ENCODE measurements at regions not wholly inside any gene's neighbourhood (a gene's known extent, or its start where the extent isn't known, plus 50 kb on each side); places are given as distances from the start of the nearest gene placed in this dataset.

- H2AFZ ChIP-seq (ENCODE audit: low read depth, low read length) = no peak overlapping the region
- BruUV-seq (replicated peaks) = no TSS peak
- H3K4me1 ChIP-seq (replicated peaks in 1 of 2; ENCODE audit: control insufficient read depth in 2 of 2, insufficient read depth in 2 of 2, low read length in 2 of 2) = no peaks in the 10 kb centered on the region
- no peak for TF ChIP-seq ZFPM2 (CRISPR knock-in tag; IDR thresholded peaks at IDR 0.05)
- peak; percentile 5 for TF ChIP-seq RBM25 (IDR thresholded peaks at IDR 0.05; ENCODE audit: low read depth, low read length, severe bottlenecking)
- no peak for TF ChIP-seq KHSRP (IDR thresholded peaks at IDR 0.05)
- no peak for TF ChIP-seq ZNF780A (CRISPR knock-in tag; IDR thresholded peaks at IDR 0.05)
- FAIRE-seq = no peak
- ChIA-PET CTCF (ENCODE audit: low intra/inter-chr PET ratio) (no interaction called here), POLR2A (no interaction called here)
- H3K9me1 ChIP-seq (ENCODE audit: control insufficient read depth, insufficient read depth, low read length) = no peaks in the 10 kb centered on the region
- H3K4me2 ChIP-seq (ENCODE audit: insufficient read depth, low read length) = no peak overlapping the region
- H3K4me3 ChIP-seq = no peak overlapping the region
- no peak for ATAC-seq
- H3K36me3 ChIP-seq (ENCODE audit: control insufficient read depth, insufficient read depth, low read length) = no peaks in the 10 kb centered on the region
- no peaks in the 10 kb centered on the region; a peak in 1 of 5 replicates for H3K27me3 ChIP-seq (ENCODE audit: control insufficient read depth in 2 of 2, insufficient read depth in 2 of 2, low read length in 2 of 2)
- no peaks in the 10 kb centered on the region for H3K79me2 ChIP-seq (ENCODE audit: control insufficient read depth, insufficient read depth, low read length)
- in situ Hi-C loops (cut with MboI) = loop anchor here (25.0 kb wide), 1 partner anchor 1394 kb away; no protein-coding TSS in a partner anchor
- intact Hi-C loops (cut with micrococcal nuclease) = no loop called here
- no peak for DNase-seq (ENCODE audit: extremely low read depth in 1 of 4, low spot score in 3 of 4)
- H3K27ac ChIP-seq (ENCODE audit: extremely low read depth, low read depth, low read length) = no peak overlapping the region
- H3K9me3 ChIP-seq (replicated peaks; ENCODE audit: control insufficient read depth, insufficient read depth, low read depth, low read length) = no peaks in the 10 kb centered on the region
- no peak overlapping the region for H3K9ac ChIP-seq (ENCODE audit: insufficient read depth in 1 of 2, low read depth in 2 of 2, low read length in 2 of 2)
- H4K20me1 ChIP-seq (replicated peaks; ENCODE audit: control insufficient read depth, insufficient read depth, low read length) = no peaks in the 10 kb centered on the region
- WGBS (ENCODE audit: insufficient coverage, low coverage, missing lambda C conversion rate) = 0% methylated on average over 5 of the region's 5 CpGs
Observed at GRCh38 chr14:61893371-61893940, 131.2 kb downstream of the SNAPC1 start.

GRCh38 chr14:61894452-61895077 is 132.3 kb downstream of the SNAPC1 start:
- DNase-seq (ENCODE audit: extremely low read depth in 1 of 4, low spot score in 3 of 4) (peak; percentile 40 to 63 (median 50)), ATAC-seq (peak; percentile 88), FAIRE-seq (peak; percentile 67)
- no peaks in the 10 kb centered on the region for H3K79me2 ChIP-seq (ENCODE audit: control insufficient read depth, insufficient read depth, low read length)
- in situ Hi-C loops (cut with MboI) = loop anchor here (25.0 kb wide), 1 partner anchor 1393 kb away; no protein-coding TSS in a partner anchor
- intact Hi-C loops (cut with micrococcal nuclease) = loop anchor here (1.0 kb wide), 1 partner anchor 233 kb away; no protein-coding TSS in a partner anchor
- no peaks in the 10 kb centered on the region for H4K20me1 ChIP-seq (replicated peaks; ENCODE audit: control insufficient read depth, insufficient read depth, low read length)
- no peak overlapping the region for H3K27ac ChIP-seq (ENCODE audit: extremely low read depth, low read depth, low read length)
- H3K9me1 ChIP-seq (ENCODE audit: control insufficient read depth, insufficient read depth, low read length) = no peaks in the 10 kb centered on the region
- no peaks in the 10 kb centered on the region; a peak in 1 of 5 replicates for H3K27me3 ChIP-seq (ENCODE audit: control insufficient read depth in 2 of 2, insufficient read depth in 2 of 2, low read length in 2 of 2)
- ChIA-PET CTCF (ENCODE audit: low intra/inter-chr PET ratio) (no interaction called here), POLR2A (no interaction called here)
- WGBS (ENCODE audit: insufficient coverage, low coverage, missing lambda C conversion rate) = 0% methylated on average over 5 of the region's 5 CpGs
- H3K9me3 ChIP-seq (replicated peaks; ENCODE audit: control insufficient read depth, insufficient read depth, low read depth, low read length) = no peaks in the 10 kb centered on the region
- H3K4me2 ChIP-seq (ENCODE audit: insufficient read depth, low read length) = no peak overlapping the region
- no peak overlapping the region for H3K4me3 ChIP-seq
- BruUV-seq (replicated peaks) = no TSS peak
- TF ChIP-seq BHLHE40 (IDR thresholded peaks at IDR 0.05; ENCODE audit: low read length) (peak; percentile 65), SMC3 (conservative IDR thresholded peaks at IDR 0.05; ENCODE audit: insufficient read depth, low read depth, low read length) (peak; percentile 33; the same call in 1 of the 2 replicates), CTCF (IDR thresholded peaks at IDR 0.05 in 2 of 3, conservative IDR thresholded peaks at IDR 0.05 in 1 of 3; ENCODE audit: insufficient read depth in 2 of 3, low read depth in 1 of 3, low read length in 3 of 3) (peak; percentile 55 to 64 (median 63)), ZNF282 (CRISPR knock-in tag; IDR thresholded peaks at IDR 0.05) (no peak), NFIC (IDR thresholded peaks at IDR 0.05) (no peak), RAD21 (CRISPR knock-in tag; conservative IDR thresholded peaks at IDR 0.05 in 1 of 2, IDR thresholded peaks at IDR 0.05 in 1 of 2) (peak; percentile 19 to 59; a peak in 3 of 4 replicates), CTCFL (IDR thresholded peaks at IDR 0.05; ENCODE audit: borderline replicate concordance, insufficient read depth, low read depth, low read length, poor library complexity, severe bottlenecking) (peak; percentile 15)
- no peaks in the 10 kb centered on the region for H3K4me1 ChIP-seq (replicated peaks in 1 of 2; ENCODE audit: control insufficient read depth in 2 of 2, insufficient read depth in 2 of 2, low read length in 2 of 2)
- no peaks in the 10 kb centered on the region for H3K36me3 ChIP-seq (ENCODE audit: control insufficient read depth, insufficient read depth, low read length)
- H2AFZ ChIP-seq (ENCODE audit: low read depth, low read length) = no peak overlapping the region
- no peak overlapping the region for H3K9ac ChIP-seq (ENCODE audit: insufficient read depth in 1 of 2, low read depth in 2 of 2, low read length in 2 of 2)
